ENCODE measurements at regions not wholly inside any gene's neighbourhood (a gene's known extent, or its start where the extent isn't known, plus 50 kb on each side); places are given as distances from the start of the nearest gene placed in this dataset.

GRCh38 chr13:23003446-23003845 lies 177.3 kb upstream of the SGCG start:
- intact Hi-C loops (cut with micrococcal nuclease; ENCODE audit: unreplicated experiment) (no loop called here), in situ Hi-C loops (cut with HindIII; ENCODE audit: low pct_unique_long_range_greater_than_20kb, low sequenced_read_pairs) (no loop called here)
- H3K4me1 ChIP-seq (ENCODE audit: control insufficient read depth, insufficient read depth, low read length): no peaks in the 10 kb centered on the region
- CTCF ChIA-PET: no interaction called here
- no peak for TF ChIP-seq REST (IDR thresholded peaks at IDR 0.05; ENCODE audit: insufficient read depth in 1 of 2, low read depth in 2 of 2, low read length in 1 of 2)
- TF ChIP-seq SIN3A (IDR thresholded peaks at IDR 0.05; ENCODE audit: borderline replicate concordance, insufficient read depth, low read depth, low read length): no peak
- no peak for TF ChIP-seq TCF7L2 (IDR thresholded peaks at IDR 0.05; ENCODE audit: low read depth, low read length)
- no peak for TF ChIP-seq POLR2AphosphoS5 (IDR thresholded peaks at IDR 0.05; ENCODE audit: low read depth, low read length)
- no peak for TF ChIP-seq CTCF (IDR thresholded peaks at IDR 0.05)
- no peak overlapping the region for H3K27ac ChIP-seq (ENCODE audit: low read length)
- POLR2A ChIA-PET: no interaction called here
- no peaks in the 10 kb centered on the region for H3K36me3 ChIP-seq (ENCODE audit: control insufficient read depth, insufficient read depth, low read length)
- H3K9me3 ChIP-seq (ENCODE audit: control insufficient read depth, insufficient read depth, low read depth, low read length): no peaks in the 10 kb centered on the region
- H3K4me3 ChIP-seq (ENCODE audit: low read depth in 2 of 2, low read length in 2 of 2): no peak overlapping the region
- DNase-seq (ENCODE audit: low read depth, low spot score): no peak
- ATAC-seq: no peak
- H3K27me3 ChIP-seq (ENCODE audit: control insufficient read depth, insufficient read depth, low read length): no peaks in the 10 kb centered on the region
- no TSS peak for BruUV-seq (replicated peaks)

GRCh38 chr13:23007426-23007825 lies 173.4 kb upstream of the SGCG start:
- ATAC-seq: no peak
- H3K4me1 ChIP-seq (ENCODE audit: control insufficient read depth, insufficient read depth, low read length): no peaks in the 10 kb centered on the region
- no peak overlapping the region for H3K27ac ChIP-seq (ENCODE audit: low read length)
- CTCF ChIA-PET: no interaction called here
- H3K9me3 ChIP-seq (ENCODE audit: control insufficient read depth, insufficient read depth, low read depth, low read length): no peaks in the 10 kb centered on the region
- H3K27me3 ChIP-seq (ENCODE audit: control insufficient read depth, insufficient read depth, low read length): no peaks in the 10 kb centered on the region
- H3K36me3 ChIP-seq (ENCODE audit: control insufficient read depth, insufficient read depth, low read length): no peaks in the 10 kb centered on the region
- in situ Hi-C loops (cut with HindIII; ENCODE audit: low pct_unique_long_range_greater_than_20kb, low sequenced_read_pairs): no loop called here
- DNase-seq (ENCODE audit: low read depth, low spot score): no peak
- H3K4me3 ChIP-seq (ENCODE audit: low read depth in 2 of 2, low read length in 2 of 2): no peak overlapping the region
- no peak for TF ChIP-seq SIN3A (IDR thresholded peaks at IDR 0.05; ENCODE audit: borderline replicate concordance, insufficient read depth, low read depth, low read length)
- no peak for TF ChIP-seq POLR2AphosphoS5 (IDR thresholded peaks at IDR 0.05; ENCODE audit: low read depth, low read length)
- no peak for TF ChIP-seq CTCF (IDR thresholded peaks at IDR 0.05)
- no peak for TF ChIP-seq TCF7L2 (IDR thresholded peaks at IDR 0.05; ENCODE audit: low read depth, low read length)
- TF ChIP-seq REST (IDR thresholded peaks at IDR 0.05; ENCODE audit: insufficient read depth in 1 of 2, low read depth in 2 of 2, low read length in 1 of 2): no peak
- POLR2A ChIA-PET: no interaction called here
- intact Hi-C loops (cut with micrococcal nuclease; ENCODE audit: unreplicated experiment): no loop called here
- BruUV-seq (replicated peaks): no TSS peak
